ENCODE measurements at regions not wholly inside any gene's neighbourhood (a gene's known extent, or its start where the extent isn't known, plus 50 kb on each side); places are given as distances from the start of the nearest gene placed in this dataset.

GRCh38 chr3:124266487-124266886 is 274.6 kb upstream of the ROPN1 start:
- DNase-seq = no peak
- H3K4me1 Mint-ChIP-seq (ENCODE audit: low read depth) = no peaks in the 10 kb centered on the region
- ChIA-PET CTCF (no interaction called here), POLR2A (no interaction called here)
- H3K27me3 Mint-ChIP-seq = no peaks in the 10 kb centered on the region
- H3K36me3 Mint-ChIP-seq = no peaks in the 10 kb centered on the region
- H3K4me3 Mint-ChIP-seq = no peak overlapping the region
- no peaks in the 10 kb centered on the region for H3K9me3 Mint-ChIP-seq
- intact Hi-C loops (cut with micrococcal nuclease) = no loop called here
- H3K27ac Mint-ChIP-seq = no peak overlapping the region

DNA sequence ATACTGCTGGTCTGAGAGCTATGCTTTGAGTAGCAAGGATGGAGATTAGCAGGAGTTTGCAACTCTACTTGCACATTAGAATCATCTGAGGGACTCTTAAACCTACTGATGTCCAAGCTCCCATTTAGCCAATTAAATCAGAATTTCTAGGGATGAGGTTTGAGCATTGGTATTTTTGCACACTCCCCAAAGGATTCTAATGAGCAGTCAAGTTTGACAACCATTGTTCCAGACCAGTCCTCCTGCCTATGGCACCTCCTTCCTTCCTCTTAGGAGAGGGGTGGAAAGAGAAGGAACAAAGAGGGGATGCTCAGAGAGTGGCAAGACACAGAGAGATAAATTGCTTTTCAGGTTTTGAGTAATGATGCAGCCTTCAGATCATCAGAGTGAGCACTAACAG is 275.5 kb upstream of the ROPN1 start:
- H3K27ac Mint-ChIP-seq = no peak overlapping the region
- H3K9me3 Mint-ChIP-seq = no peaks in the 10 kb centered on the region
- H3K4me1 Mint-ChIP-seq (ENCODE audit: low read depth) = no peaks in the 10 kb centered on the region
- H3K36me3 Mint-ChIP-seq = no peaks in the 10 kb centered on the region
- H3K27me3 Mint-ChIP-seq = peaks cover 3% of the 10 kb centered on the region
- intact Hi-C loops (cut with micrococcal nuclease) = no loop called here
- ChIA-PET CTCF (no interaction called here), POLR2A (no interaction called here)
- no peak overlapping the region for H3K4me3 Mint-ChIP-seq
- DNase-seq = no peak

GRCh38 chr3:124268355-124268754 is 276.4 kb upstream of the ROPN1 start:
- intact Hi-C loops (cut with micrococcal nuclease) = no loop called here
- CTCF ChIA-PET = no interaction called here
- H3K4me3 Mint-ChIP-seq = no peak overlapping the region

DNA sequence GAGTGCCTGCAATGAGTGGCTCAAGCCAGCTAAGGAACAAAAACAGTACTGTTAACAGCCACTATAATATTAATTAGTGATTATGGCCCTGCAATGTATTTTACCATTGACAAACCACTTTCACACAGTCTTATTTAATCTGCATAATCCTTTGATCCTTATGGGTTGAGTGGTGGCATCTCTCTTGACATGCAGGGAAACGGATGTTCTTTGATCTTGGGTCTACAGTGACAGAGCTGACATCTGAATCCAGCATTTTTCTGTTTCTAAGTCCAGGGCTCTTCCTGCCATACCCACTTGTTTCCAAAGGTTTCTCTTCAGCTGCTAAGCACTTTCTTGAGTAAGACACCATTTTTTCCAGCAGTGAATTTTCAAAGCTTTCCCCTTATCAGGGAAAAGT is 277.7 kb upstream of the ROPN1 start:
- Mint-ChIP-seq H3K4me1 (ENCODE audit: low read depth) (no peaks in the 10 kb centered on the region), H3K4me3 (no peak overlapping the region), H3K27ac (no peak overlapping the region), H3K36me3 (no peaks in the 10 kb centered on the region), H3K27me3 (peaks cover 4% of the 10 kb centered on the region), H3K9me3 (no peaks in the 10 kb centered on the region)
- intact Hi-C loops (cut with micrococcal nuclease) = no loop called here
- ChIA-PET POLR2A (no interaction called here), CTCF (no interaction called here)
- DNase-seq = no peak

More at GRCh38 chr3:124268355-124268754, 276.4 kb upstream of the ROPN1 start:
- H3K4me1 Mint-ChIP-seq (ENCODE audit: low read depth) = no peaks in the 10 kb centered on the region
- H3K27ac Mint-ChIP-seq = no peak overlapping the region
- no peak for DNase-seq
- POLR2A ChIA-PET = no interaction called here
- no peaks in the 10 kb centered on the region for H3K36me3 Mint-ChIP-seq
- H3K9me3 Mint-ChIP-seq = no peaks in the 10 kb centered on the region
- peaks cover 4% of the 10 kb centered on the region for H3K27me3 Mint-ChIP-seq

GRCh38 chr3:124272605-124273151 is 280.8 kb upstream of the ROPN1 start:
- Mint-ChIP-seq H3K4me1 (ENCODE audit: low read depth) (no peaks in the 10 kb centered on the region), H3K36me3 (no peaks in the 10 kb centered on the region), H3K4me3 (no peak overlapping the region), H3K9me3 (no peaks in the 10 kb centered on the region), H3K27me3 (peaks cover 4% of the 10 kb centered on the region), H3K27ac (no peak overlapping the region)
- ChIA-PET POLR2A (no interaction called here), CTCF (interaction anchor here (0.7 kb wide), 1 partner anchor 9 kb away, joined by 3 read pairs; no protein-coding TSS in a partner anchor)
- intact Hi-C loops (cut with micrococcal nuclease) = no loop called here
- DNase-seq = no peak

- no peak overlapping the region for H3K4me3 Mint-ChIP-seq
- POLR2A ChIA-PET = no interaction called here
- intact Hi-C loops (cut with micrococcal nuclease) = no loop called here
- DNase-seq = no peak
- H3K27me3 Mint-ChIP-seq = peaks cover 4% of the 10 kb centered on the region
- no peak overlapping the region for H3K27ac Mint-ChIP-seq
- CTCF ChIA-PET = no interaction called here
- H3K9me3 Mint-ChIP-seq = no peaks in the 10 kb centered on the region
- no peaks in the 10 kb centered on the region for H3K36me3 Mint-ChIP-seq
- no peaks in the 10 kb centered on the region for H3K4me1 Mint-ChIP-seq (ENCODE audit: low read depth)
Observed at GRCh38 chr3:124273651-124274050, 281.7 kb upstream of the ROPN1 start.

GRCh38 chr3:124274051-124274450 is 282.1 kb upstream of the ROPN1 start:
- Mint-ChIP-seq H3K9me3 (no peaks in the 10 kb centered on the region), H3K27ac (no peak overlapping the region), H3K4me3 (no peak overlapping the region), H3K27me3 (peaks cover 4% of the 10 kb centered on the region), H3K36me3 (no peaks in the 10 kb centered on the region), H3K4me1 (ENCODE audit: low read depth) (no peaks in the 10 kb centered on the region)
- no peak for DNase-seq
- intact Hi-C loops (cut with micrococcal nuclease) = no loop called here
- POLR2A ChIA-PET = no interaction called here
- CTCF ChIA-PET = no interaction called here

GRCh38 chr3:124275412-124275811 is 283.5 kb upstream of the ROPN1 start:
- Mint-ChIP-seq H3K9me3 (no peaks in the 10 kb centered on the region), H3K27me3 (peaks cover 4% of the 10 kb centered on the region), H3K4me1 (ENCODE audit: low read depth) (no peaks in the 10 kb centered on the region), H3K27ac (no peak overlapping the region), H3K36me3 (no peaks in the 10 kb centered on the region), H3K4me3 (no peak overlapping the region)
- DNase-seq = no peak
- ChIA-PET POLR2A (no interaction called here), CTCF (no interaction called here)
- intact Hi-C loops (cut with micrococcal nuclease) = no loop called here

DNA sequence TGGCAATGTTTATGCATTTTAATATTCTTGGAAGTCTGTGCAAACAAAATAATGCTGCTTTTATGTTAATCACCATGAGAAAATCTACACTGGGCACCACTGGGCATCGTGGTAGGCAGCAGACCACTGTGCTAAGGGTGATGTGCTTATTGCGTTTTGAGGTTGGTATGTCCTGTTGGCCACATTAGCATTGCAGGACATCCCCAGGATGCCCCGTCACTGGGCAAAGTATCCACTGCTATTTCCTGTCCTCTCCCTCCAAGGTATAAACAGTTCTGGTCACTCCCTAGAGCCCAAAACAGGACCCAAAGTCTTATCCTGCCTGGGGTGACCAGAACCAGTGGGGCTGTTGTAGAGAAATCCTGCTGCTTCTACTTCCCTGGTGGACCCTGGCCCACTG is 284.2 kb upstream of the ROPN1 start:
- peaks cover 4% of the 10 kb centered on the region for H3K27me3 Mint-ChIP-seq
- no peak overlapping the region for H3K4me3 Mint-ChIP-seq
- CTCF ChIA-PET = no interaction called here
- POLR2A ChIA-PET = no interaction called here
- no peaks in the 10 kb centered on the region for H3K36me3 Mint-ChIP-seq
- no peak for DNase-seq
- intact Hi-C loops (cut with micrococcal nuclease) = no loop called here
- H3K4me1 Mint-ChIP-seq (ENCODE audit: low read depth) = no peaks in the 10 kb centered on the region
- no peaks in the 10 kb centered on the region for H3K9me3 Mint-ChIP-seq
- H3K27ac Mint-ChIP-seq = no peak overlapping the region

DNA sequence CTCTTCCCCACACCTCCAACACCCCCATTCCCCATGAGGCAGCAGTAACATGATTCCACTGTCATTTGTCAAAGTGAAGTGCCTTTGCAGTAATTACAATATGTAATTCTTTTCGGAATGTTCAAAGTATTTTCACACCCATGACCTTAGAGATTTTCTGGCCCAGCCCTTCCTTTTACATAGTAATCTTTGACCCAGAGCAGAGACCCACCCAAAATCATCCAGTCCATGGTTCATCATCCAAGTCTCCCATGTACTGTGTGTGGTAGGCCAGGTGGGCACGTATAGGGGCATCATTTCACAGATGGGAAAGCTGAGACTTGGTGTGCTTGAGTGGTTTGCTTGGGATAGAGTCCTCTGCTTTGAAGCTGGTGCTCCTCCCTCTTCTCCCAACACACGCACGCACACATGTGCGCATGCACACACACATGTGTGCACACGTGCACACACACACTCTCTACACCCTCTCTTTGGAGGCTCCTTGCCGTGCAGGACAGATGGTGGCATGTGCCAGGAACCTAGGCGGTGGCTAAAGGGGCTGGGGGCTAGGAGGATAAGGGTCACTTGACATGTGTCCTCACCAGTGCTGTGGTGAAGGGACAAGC is 284.7 kb upstream of the ROPN1 start:
- no peaks in the 10 kb centered on the region for H3K9me3 Mint-ChIP-seq
- ChIA-PET CTCF (no interaction called here), POLR2A (no interaction called here)
- no peaks in the 10 kb centered on the region for H3K4me1 Mint-ChIP-seq (ENCODE audit: low read depth)
- intact Hi-C loops (cut with micrococcal nuclease) = no loop called here
- no peak overlapping the region for H3K4me3 Mint-ChIP-seq
- H3K27ac Mint-ChIP-seq = no peak overlapping the region
- peaks cover 7% of the 10 kb centered on the region for H3K27me3 Mint-ChIP-seq
- DNase-seq = no peak
- H3K36me3 Mint-ChIP-seq = no peaks in the 10 kb centered on the region

DNA sequence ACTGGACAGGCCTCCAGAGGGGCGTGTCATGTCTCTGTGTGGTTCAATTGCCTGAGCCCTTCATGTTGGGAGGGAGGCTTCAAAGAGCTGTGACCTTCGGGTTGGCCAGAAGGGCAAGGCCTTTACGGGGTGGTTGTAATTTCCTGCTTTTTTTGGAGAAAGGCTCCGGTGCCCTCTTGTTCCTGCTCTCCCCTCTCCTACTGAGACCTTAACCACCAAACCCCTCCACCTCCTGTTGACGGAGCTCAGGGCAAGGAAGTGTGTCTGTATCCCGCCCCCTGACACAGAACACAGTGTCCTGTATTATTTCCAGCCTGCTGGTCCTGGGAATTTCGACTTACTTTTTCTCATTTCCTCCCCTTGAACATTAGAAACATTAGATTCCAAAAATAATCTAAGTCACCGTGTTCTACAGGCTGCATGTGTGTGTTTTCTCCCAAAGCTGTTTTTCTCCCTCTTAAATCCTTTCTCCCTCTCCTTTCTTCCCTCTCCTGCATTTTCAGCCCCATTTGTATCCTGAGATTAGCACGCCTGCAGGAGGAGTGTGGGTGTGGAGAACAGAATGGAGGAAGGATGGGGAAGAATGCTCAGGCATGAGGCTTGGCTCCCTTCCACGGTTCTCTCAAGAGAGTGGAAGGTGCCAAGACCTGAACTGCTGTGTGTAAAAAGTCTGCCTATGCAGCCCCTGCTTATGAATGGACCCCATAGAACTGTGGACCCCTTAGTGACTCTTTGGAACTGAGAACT is 285.4 kb upstream of the ROPN1 start:
- Mint-ChIP-seq H3K36me3 (no peaks in the 10 kb centered on the region), H3K4me3 (no peak overlapping the region), H3K9me3 (no peaks in the 10 kb centered on the region), H3K27me3 (peaks cover 9% of the 10 kb centered on the region), H3K27ac (no peak overlapping the region), H3K4me1 (ENCODE audit: low read depth) (no peaks in the 10 kb centered on the region)
- DNase-seq = no peak
- ChIA-PET POLR2A (no interaction called here), CTCF (no interaction called here)
- intact Hi-C loops (cut with micrococcal nuclease) = no loop called here

DNA sequence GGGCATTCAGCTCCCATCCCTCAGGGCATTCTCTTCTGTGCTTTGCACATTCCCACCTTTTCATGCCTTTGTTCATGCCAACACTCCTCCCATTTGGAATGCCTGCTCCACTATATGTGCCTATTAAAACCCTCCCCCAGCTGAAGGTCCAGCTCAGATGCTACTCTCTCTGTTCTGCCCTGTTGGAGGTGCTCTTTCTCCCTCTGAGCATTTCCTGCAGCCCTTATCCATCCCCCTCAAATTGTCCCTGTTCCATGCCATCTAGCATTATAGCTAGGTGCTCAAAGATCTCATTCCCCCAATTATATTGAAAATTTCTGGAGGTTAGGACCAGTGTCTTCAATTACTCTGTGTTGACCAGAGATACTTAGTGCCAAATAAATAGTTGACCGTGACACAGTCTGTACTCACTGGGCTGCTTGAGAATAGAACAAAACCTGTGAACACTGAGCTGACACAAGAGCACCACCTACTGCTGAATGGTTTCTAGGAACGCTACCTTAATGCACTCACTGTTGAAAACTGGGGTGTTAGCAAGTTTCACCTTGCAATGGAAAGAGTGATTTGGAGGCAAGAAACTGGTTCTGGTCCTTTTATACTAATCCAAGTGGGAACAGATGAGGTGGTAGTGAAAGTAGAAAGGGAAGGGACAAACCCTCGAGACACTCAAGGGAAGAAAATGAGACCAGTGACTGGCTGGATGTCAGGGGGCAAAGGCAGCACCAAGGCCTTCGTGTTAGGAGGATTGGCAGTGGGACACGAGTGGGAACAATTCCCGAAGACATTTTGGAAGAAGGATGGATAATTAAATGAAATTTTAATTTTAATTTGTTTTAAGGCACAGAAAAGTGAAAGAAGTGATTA is 289.8 kb upstream of the ROPN1 start:
- CTCF ChIA-PET = interaction anchor here (0.8 kb wide), 1 partner anchor 9 kb away, joined by 3 read pairs; no protein-coding TSS in a partner anchor
- no peak overlapping the region for H3K4me3 Mint-ChIP-seq
- H3K36me3 Mint-ChIP-seq = no peaks in the 10 kb centered on the region
- POLR2A ChIA-PET = no interaction called here
- H3K9me3 Mint-ChIP-seq = no peaks in the 10 kb centered on the region
- no peak overlapping the region for H3K27ac Mint-ChIP-seq
- intact Hi-C loops (cut with micrococcal nuclease) = no loop called here
- H3K27me3 Mint-ChIP-seq = peaks cover 13% of the 10 kb centered on the region
- H3K4me1 Mint-ChIP-seq (ENCODE audit: low read depth) = no peaks in the 10 kb centered on the region
- no peak for DNase-seq
